RWPE2 (cell line): ENCODE measurements at regions not wholly inside any gene's neighbourhood (a gene's known extent, or its start where the extent isn't known, plus 50 kb on each side); places are given as distances from the start of the nearest gene placed in this dataset.

Experiments
- ATAC-seq: fragments of 200-7000 bp; cut with Tn5 transposase; 3 replicates; pipeline ENCODE4 v1.9.1; 2021; ENCODE audit warnings: low read depth
- DNase-seq: peaks from one replicate; pipeline ENCODE4 v3.0.0-alpha.2; 2020; ENCODE audit warnings: low spot score
- H3K27ac ChIP-seq: fragments of 450-650 bp; 2 replicates; pipeline ENCODE4 v1.5.1; 2017; ENCODE audit warnings: mild to moderate bottlenecking; ENCODE audit not compliant: poor library complexity, severe bottlenecking
- H3K27me3 ChIP-seq: fragments of 250-450 bp; sonication (Bioruptor Pico); 2 replicates; pipeline ENCODE4 v1.5.1; 2021; ENCODE audit warnings: mild to moderate bottlenecking, moderate library complexity; ENCODE audit not compliant: insufficient read depth, poor library complexity, severe bottlenecking
- H3K36me3 ChIP-seq: fragments of 250-450 bp; sonication (Bioruptor Pico); 2 replicates; pipeline ENCODE4 v1.5.1; 2020; ENCODE audit warnings: low read depth, mild to moderate bottlenecking, moderate library complexity
- H3K4me1 ChIP-seq: fragments of 250-450 bp; sonication (Bioruptor Pico); 2 replicates; pipeline ENCODE4 v1.5.1; 2021; ENCODE audit warnings: mild to moderate bottlenecking, moderate library complexity; ENCODE audit not compliant: insufficient read depth, poor library complexity, severe bottlenecking
- H3K4me3 ChIP-seq: fragments of 250-450 bp; sonication (Bioruptor Pico); 2 replicates; pipeline ENCODE4 v1.5.1; 2021; ENCODE audit warnings: mild to moderate bottlenecking, moderate library complexity; ENCODE audit not compliant: severe bottlenecking
- H3K9me3 ChIP-seq: fragments of 250-450 bp; sonication (Bioruptor Pico); 2 replicates; pipeline ENCODE4 v1.5.1; 2021; ENCODE audit warnings: mild to moderate bottlenecking, moderate library complexity; ENCODE audit not compliant: severe bottlenecking
- CTCF ChIP-seq: fragments of 450-650 bp; IDR thresholded peaks from one replicate; pipeline ENCODE4 v1.5.1; 2017; ENCODE audit warnings: mild to moderate bottlenecking, moderate library complexity; ENCODE audit not compliant: poor library complexity, severe bottlenecking

DNA sequence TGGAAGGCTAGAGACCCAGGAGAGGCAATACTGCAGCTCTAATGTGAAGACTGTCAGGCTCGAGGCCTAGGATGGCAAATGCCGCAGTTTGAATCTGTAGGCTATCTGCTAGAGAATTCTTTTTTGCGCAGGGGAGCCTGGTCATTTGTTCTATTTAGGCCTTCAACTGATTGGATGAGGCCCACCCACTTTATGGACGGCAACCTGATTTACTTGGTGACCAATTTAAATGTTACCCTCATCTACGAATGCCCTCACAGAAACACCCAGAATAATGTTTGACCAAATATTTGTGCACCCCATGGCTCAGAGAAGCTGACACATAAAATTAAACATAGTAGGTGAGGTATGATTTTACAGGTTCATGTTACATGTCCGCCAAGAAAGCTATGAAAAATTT, 300.7 kb upstream of the GRM7 start:
- no peak for TF ChIP-seq CTCF
- no peaks in the 10 kb centered on the region for H3K9me3 ChIP-seq
- DNase-seq = no peak

DNA sequence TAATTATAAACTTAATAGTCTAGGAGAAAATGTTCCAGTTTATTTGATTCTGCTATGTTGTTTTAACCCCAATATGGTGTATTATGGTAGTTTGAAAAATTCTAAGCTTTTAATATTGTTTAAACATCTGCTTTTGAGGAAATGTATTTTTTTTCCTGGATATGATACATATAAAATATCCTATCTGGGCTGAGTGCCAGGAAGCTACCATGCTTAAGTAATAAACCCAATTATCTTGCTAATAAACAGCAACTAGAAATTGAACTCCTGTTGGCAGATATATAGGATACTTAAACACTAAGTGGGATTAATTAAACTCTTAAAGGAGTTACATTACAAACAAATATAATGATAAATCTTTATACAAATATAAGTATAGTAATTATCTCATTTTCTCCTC, 293.7 kb upstream of the GRM7 start:
- Histone ChIP-seq H3K27ac (no peak overlapping the region), H3K36me3 (no peaks in the 10 kb centered on the region), H3K4me1 (no peaks in the 10 kb centered on the region), H3K4me3 (no peak overlapping the region), H3K9me3 (no peaks in the 10 kb centered on the region), H3K27me3 (no peaks in the 10 kb centered on the region)
- no peak for TF ChIP-seq CTCF
- ATAC-seq = no peak
- DNase-seq = no peak

More for the DNA sequence above, 300.7 kb upstream of the GRM7 start:
- H3K27ac ChIP-seq = no peak overlapping the region
- H3K36me3 ChIP-seq = no peaks in the 10 kb centered on the region
- no peak for ATAC-seq
- H3K4me3 ChIP-seq = no peak overlapping the region
- H3K27me3 ChIP-seq = no peaks in the 10 kb centered on the region
- no peaks in the 10 kb centered on the region for H3K4me1 ChIP-seq

- Histone ChIP-seq H3K36me3 (no peaks in the 10 kb centered on the region), H3K27ac (no peak overlapping the region), H3K27me3 (no peaks in the 10 kb centered on the region), H3K9me3 (no peaks in the 10 kb centered on the region), H3K4me1 (no peaks in the 10 kb centered on the region), H3K4me3 (no peak overlapping the region)
- no peak for ATAC-seq
- no peak for TF ChIP-seq CTCF
- DNase-seq = no peak
These were observed 291.9 kb upstream of the GRM7 start for GRCh38 chr3:6568999-6569493.

GRCh38 chr3:6571448-6571847, 289.5 kb upstream of the GRM7 start:
- DNase-seq = no peak
- Histone ChIP-seq H3K9me3 (no peaks in the 10 kb centered on the region), H3K36me3 (no peaks in the 10 kb centered on the region), H3K4me1 (no peaks in the 10 kb centered on the region), H3K27ac (no peak overlapping the region), H3K4me3 (no peak overlapping the region), H3K27me3 (no peaks in the 10 kb centered on the region)
- TF ChIP-seq CTCF = no peak
- no peak for ATAC-seq

- no peak for TF ChIP-seq CTCF
- no peaks in the 10 kb centered on the region for H3K36me3 ChIP-seq
These were observed 283.3 kb upstream of the GRM7 start for GRCh38 chr3:6577584-6577983.

More at GRCh38 chr3:6577584-6577983, 283.3 kb upstream of the GRM7 start:
- H3K27me3 ChIP-seq = no peaks in the 10 kb centered on the region
- peaks cover 2% of the 10 kb centered on the region for H3K9me3 ChIP-seq
- H3K4me3 ChIP-seq = no peak overlapping the region
- ATAC-seq (no peak), DNase-seq (no peak)
- no peaks in the 10 kb centered on the region for H3K4me1 ChIP-seq
- no peak overlapping the region for H3K27ac ChIP-seq
